HG03565 (cell line): ENCODE measurements at regions not wholly inside any gene's neighbourhood (a gene's known extent, or its start where the extent isn't known, plus 50 kb on each side); places are given as distances from the start of the nearest gene placed in this dataset.
"Not testable (repeated sequence)": the region's sequence is repeated elsewhere in the genome, so short reads cannot be mapped to it uniquely, and the experiment has no call there.

ENCODE experiments used
- ATAC-seq: cut with Tn5 transposase; IDR thresholded peaks from one replicate; pipeline ENCODE4 v1.9.1; 2021; ENCODE audit warnings: mild to moderate bottlenecking, moderate library complexity; ENCODE audit not compliant: unreplicated experiment

GRCh38 chr20:53727239-53727638, 133.6 kb upstream of the ZNF217 start:
- not testable (repeated sequence) for ATAC-seq

DNA sequence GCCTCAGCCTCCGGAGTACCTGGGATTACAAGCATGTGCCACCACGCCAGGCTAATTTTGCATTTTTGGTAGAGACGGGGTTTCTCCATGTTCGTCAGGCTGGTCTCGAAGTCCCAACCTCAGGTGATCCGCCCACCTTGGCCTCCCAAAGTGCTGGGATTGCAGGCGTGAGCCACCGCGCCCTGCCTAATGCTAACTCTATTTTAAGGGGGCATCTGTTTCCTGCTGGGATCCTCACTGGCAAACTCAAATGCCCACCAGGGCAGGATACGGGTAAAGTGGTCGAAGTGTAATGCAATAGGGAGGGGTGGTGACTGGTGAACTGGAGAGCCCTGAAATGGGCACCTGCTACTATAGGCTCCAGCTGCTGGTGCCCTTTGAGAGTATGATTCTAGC, 131.9 kb upstream of the ZNF217 start:
- ATAC-seq, result no peak

DNA sequence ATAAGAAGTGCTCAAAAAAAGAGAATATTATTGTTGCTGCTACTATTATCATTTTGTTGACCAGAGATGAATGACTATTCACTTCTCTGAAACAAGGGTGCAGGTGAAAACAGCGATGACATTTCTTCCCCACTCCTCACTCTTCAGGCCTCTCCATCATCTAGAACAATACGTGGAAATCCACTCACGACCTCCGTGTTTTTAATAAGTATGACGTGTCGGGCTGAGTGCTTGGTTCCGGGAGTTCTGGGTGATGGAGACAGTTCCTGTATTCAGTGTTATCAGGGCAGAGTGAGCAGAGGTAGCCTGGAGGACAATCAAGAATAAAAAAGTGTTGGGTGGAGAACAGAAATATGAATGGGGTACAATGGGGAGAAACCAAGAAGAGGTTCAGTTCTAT, 130.0 kb upstream of the ZNF217 start:
- no peak for ATAC-seq

GRCh38 chr20:53723045-53723444, 129.4 kb upstream of the ZNF217 start:
- ATAC-seq, result no peak

- no peak for ATAC-seq
These were observed 128.9 kb upstream of the ZNF217 start for GRCh38 chr20:53722515-53723036.

- ATAC-seq, result peak; percentile 8
These were observed 127.9 kb upstream of the ZNF217 start for GRCh38 chr20:53721445-53721963.

DNA sequence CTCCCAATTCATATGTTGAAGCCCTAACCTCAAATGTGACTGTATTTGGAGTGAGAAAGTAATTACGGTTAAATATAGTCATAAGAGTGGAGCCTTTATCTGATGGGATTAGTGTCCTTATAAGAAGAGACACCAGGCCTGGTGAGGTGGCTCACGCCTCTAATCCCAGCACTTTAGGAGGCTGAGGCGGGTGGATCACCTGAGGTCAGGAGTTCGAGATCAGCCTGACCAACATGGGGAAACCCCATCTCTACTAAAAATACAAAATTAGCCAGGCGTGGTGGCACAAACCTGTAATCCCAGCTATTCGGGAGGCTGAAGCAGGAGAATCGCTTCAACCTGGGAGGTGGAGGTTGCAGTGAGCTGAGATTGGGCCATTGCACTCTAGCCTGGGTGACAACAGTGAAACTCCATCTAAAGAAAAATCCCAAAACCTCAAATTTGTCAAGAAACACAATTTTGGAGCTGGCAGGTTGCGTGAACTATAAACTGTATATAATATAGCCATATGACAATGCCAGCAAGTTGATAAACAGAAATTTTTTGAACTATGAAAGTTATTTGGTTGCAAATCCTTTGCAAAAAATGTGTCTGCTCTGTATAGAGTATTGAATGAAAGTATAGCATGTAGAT, 125.6 kb upstream of the ZNF217 start:
- not testable (repeated sequence) for ATAC-seq

DNA sequence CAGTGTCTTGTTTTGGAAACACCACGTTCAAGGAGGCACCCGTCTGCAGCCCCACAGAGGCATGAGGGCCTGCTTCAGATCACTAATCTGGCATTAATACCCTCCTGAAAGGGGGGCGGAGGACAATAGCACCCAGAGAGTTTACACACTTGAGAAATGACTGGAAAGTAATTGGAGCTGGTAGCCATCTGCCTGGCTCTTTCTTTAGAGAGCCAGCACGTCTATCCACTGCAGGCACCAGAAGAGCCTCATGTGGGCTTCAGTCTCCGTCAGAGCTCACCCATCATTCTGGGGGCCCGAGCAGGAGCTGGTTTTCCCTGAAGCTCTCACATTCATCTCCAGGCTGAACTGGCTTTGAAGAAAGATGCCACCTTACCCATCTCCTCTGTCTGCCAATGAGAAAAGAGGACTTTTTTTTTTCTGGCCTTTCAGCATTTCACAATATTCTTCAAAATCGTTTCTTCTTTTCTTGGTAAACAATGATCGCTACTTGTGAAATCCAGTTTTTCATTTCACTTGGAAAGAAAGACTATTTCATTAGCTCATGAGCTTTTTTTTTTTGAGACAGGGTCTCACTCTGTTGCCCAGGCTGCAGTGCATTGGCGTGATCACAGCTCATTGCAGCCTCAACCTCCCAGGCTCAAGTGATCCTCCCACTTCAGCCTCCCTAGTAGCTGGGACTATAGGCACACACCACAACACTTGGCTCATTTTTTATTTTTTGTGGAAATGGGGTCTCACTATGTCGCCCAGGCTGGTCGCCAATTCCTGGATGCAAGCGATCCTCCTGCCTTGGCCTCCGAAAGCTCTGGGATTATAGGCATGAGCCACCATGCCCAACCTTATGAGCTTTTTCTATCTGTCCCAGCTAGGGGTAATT, 124.7 kb upstream of the ZNF217 start:
- ATAC-seq, result no peak

GRCh38 chr20:53716395-53716794, 122.8 kb upstream of the ZNF217 start:
- no peak for ATAC-seq

DNA sequence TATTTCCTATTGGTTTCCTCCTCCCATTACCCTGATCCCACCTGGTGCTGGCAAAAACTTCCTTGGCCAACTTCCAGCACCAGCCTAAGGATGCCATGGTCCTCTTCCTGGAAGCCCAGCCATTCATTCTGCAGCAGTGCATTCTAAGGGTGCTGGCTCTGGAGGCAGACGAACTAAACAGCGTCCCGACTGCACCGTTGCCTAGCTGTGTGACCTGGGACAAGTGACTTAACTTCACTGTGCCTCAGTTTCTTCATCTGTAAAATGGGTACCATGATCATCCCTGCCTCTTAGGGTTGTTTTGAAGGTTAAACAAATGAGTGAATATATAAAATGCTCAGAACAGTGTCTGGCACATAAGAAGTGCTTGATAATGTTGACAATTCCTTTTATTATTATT, 120.9 kb upstream of the ZNF217 start:
- ATAC-seq, result no peak

DNA sequence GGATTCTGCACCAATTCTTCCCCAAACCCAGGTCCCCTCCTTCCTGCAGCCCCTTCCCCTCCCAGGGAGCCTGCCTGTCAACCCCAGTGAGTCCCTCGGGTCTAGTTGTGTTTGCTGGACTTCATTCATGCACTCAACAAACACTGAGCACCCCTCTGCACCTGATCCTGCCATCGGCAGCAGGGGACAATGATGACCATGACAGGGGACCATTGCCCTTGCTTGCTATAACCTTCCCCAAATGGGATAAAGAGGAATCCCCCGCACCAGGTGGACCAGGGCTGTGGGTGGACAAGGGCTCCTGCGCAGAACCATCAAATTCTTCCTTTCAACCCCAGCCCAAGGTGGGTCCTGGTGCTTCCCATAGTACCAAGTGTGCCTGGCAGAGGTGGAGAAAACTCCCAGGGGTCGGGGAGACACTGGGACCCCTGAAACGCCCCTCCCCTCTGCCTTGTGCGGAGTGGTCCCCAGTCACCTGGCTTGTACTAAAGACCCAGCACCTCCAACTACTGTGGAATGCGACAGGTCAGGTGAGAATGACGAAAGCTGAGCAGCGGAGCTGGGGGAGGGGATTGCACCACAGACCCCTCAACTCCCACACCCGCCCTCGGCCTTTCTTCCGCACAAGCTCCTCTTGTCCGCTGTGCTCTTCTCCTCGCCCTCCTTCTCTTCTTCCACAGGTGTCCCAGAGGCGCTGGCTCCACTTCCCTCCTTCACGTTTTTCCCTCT, 119.9 kb upstream of the ZNF217 start:
- ATAC-seq, result no peak

DNA sequence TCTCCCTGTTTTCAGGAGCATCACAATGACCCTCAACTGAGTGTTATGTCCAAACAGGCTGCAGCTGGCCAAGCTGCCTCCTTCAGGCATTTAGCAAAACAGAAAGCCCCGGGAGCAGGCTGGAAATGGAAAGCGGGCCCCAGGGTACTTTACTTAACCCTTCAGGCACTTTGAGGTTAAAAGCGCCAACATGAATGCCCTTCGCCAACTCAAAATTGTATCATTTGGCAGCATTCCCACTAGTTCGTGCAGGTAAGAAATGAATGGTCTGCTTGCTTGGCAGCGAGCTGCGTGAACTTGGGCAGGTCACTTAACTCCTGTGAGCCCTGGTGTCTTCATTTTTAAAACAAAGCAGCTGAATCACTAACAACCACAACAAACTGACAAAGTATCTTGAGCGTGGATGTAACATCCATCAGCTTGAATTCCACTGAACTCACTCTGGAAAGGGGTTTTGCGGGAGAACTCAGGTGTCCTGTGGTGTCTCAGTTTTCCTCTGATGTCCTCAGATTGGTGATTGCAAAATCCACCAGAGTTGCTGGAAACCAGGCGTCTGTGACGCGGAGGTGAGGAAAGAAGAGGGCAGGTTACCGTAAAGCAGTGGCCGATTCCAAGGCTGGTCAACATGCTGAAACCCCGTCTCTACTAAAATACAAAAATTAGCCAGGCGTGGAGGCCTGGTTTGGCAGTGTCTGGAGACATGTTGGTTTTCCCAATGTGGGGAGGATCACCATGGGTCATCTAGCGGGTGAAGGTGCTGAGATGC, 118.8 kb upstream of the ZNF217 start:
- no peak for ATAC-seq

- no peak for ATAC-seq
These were observed 117.9 kb upstream of the ZNF217 start for GRCh38 chr20:53711333-53712211.

DNA sequence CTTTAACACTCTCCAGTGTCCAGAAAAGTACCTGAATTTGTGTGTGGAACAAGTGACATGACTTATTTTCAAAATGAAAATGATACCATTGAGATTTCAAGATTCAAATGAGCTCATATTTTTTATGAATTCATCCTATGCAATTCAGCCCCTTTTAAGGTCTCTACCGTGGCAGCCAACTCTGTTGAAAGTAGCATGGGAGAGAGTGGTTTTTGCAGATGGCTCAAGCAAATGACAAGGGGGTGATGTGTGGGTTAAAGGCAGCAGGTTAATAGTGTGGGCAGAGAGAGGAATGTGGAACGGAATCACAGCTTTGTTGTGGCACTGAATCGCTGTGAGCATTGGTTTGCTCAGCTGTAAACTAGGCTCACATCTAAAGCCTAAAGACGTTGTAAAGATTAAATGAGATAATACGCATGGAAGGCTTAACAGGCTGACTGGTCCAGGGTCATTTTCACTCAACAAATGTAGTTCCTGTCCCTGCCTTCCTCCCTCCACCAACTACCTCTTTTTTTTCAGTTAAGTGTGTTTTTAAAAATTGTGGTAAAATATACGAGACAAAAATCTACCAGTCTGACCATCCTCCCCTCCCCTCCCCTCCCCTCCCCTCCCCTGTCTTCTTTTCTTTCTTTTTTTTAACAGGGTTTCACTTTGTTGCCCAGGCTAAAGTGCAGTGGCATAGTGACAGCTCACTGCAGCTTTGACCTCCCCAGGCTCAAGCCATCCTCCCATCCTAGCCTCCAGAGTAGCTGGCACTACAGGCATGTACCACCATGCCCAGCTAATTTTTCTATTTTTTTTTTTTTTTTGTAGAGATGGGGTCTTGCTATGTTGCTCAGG, 114.7 kb upstream of the ZNF217 start:
- ATAC-seq, result peak; percentile 38

DNA sequence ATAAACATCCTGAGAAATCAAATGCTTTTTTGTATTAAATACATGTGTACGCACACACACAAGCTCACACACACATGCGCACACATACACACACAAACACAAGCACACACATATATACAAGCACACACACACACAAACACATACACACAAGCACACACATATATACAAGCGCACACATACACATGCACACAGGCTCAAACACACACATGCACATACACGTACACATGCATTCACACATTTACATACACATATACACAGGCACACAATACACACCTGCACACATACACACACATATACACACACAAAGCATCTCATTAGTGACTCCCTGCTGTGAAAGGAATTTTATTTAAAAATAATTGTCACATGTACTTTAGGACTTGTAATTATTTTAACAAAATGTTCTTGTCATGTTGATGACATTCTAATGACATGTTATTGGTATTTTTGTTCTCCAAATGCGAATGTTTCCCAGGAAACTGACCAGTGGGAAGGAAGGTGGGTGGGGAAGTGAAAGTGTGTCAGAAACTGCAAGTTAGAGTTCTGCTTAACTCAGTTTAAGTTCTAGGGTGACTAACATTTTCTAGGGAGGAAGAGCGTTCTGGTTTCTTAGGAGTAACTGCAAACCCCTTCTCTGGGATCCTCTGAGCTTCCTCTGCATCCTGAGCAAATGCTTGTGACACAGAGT, 113.9 kb upstream of the ZNF217 start:
- ATAC-seq, result peak; percentile 9

DNA sequence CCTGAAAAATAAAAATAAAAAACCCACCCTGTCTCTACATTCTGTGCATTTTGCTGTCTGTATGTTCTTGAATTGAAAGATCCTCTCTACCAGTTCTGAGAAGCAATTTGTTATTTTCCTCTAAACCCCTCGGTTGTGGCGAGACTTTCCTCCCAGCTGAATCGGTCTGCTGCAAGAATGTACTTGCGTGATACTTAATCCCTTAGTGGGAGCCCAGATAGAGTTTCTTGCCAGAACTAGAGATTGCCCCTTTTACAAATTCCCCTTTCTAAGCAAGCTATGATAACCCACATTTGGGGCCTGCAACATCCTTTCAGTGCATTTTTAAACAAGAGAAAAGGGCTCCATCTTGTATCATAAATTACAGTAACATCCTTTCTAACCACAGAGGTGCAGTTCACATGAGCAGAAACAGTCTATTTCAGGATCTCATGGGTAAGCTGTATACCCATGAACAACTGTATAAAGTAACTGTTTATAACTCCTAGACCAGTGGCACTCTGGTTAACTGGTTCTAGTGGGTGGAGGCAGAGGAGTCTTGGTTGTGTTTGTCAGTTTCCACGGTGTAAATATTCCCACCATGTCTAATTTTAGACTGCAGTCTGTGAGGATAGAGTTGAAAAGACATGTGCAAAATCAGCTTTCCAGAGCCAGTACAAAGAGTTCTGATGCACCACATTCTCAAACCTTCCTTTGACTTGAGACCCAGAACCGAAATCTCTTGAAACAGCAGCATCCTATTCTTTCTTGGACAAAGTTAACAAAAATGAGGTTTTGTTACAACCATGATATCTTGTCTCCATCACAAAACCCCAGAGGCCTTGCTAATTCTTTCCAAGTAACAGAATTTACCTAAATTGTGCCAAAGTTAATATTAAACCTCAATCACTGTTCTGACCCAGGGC, 113.1 kb upstream of the ZNF217 start:
- peak; percentile 43 for ATAC-seq

DNA sequence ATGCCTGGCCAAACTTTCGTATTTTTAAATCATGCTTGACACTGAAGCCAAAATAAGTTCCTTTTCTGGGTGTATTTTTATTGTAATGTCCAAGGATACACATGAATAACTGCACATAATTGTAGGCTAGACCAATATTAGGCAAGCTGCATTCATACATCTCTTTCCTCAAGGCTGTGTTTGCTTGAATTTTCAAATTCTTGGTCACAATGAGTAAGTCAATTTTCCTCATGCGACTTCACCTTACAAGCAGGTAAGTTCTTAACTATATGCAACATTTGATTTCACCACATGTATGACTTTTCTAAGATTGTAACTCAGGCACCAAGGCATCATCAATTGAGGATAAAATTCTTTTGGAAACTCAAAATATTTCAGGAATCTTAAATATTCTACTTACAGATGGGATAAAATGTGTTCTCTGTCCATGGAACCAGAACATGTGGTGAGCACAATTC, 112.4 kb upstream of the ZNF217 start:
- no peak for ATAC-seq
